ENCODE measurements at regions not wholly inside any gene's neighbourhood (a gene's known extent, or its start where the extent isn't known, plus 50 kb on each side); places are given as distances from the start of the nearest gene placed in this dataset.

DNA sequence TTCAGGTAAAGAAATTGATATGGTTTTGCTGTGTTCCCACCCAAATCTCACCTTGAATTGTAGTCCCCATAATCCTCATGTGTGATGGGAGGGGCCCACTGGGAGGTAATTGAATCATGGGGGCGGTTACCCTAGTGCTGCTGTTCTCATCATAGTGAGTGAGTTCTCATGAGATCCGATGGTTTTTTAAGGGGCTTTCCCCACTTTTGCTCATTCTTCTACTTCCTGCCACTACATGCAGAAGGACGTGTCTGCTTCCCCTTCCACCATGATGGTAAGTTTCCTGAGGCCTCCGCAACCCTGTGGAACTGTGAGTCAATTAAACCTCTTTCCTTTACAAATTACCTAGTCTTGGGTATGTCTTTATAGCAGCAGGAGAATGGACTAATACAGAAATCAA lies 69.3 kb downstream of the MIS18A start:
- H3K27ac ChIP-seq: no peak overlapping the region
- no peak overlapping the region for H3K4me3 ChIP-seq
- intact Hi-C loops (cut with DNase I; ENCODE audit: low total_unique reads) (no loop called here), in situ Hi-C loops (cut with MboI; ENCODE audit: low sequenced_read_pairs in 4 of 4) (no loop called here)
- TF ChIP-seq, protein P1, sequence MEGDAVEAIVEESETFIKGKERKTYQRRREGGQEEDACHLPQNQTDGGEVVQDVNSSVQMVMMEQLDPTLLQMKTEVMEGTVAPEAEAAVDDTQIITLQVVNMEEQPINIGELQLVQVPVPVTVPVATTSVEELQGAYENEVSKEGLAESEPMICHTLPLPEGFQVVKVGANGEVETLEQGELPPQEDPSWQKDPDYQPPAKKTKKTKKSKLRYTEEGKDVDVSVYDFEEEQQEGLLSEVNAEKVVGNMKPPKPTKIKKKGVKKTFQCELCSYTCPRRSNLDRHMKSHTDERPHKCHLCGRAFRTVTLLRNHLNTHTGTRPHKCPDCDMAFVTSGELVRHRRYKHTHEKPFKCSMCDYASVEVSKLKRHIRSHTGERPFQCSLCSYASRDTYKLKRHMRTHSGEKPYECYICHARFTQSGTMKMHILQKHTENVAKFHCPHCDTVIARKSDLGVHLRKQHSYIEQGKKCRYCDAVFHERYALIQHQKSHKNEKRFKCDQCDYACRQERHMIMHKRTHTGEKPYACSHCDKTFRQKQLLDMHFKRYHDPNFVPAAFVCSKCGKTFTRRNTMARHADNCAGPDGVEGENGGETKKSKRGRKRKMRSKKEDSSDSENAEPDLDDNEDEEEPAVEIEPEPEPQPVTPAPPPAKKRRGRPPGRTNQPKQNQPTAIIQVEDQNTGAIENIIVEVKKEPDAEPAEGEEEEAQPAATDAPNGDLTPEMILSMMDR (IDR thresholded peaks at IDR 0.05 in 4 of 5, conservative IDR thresholded peaks at IDR 0.05 in 1 of 5): no peak
- no peak for TF ChIP-seq POLR2A (IDR thresholded peaks at IDR 0.05)
- no peaks in the 10 kb centered on the region for H3K36me3 ChIP-seq
- no peaks in the 10 kb centered on the region for H3K27me3 ChIP-seq
- ATAC-seq: no peak
- no peaks in the 10 kb centered on the region for H3K9me3 ChIP-seq
- H3K4me1 ChIP-seq: no peaks in the 10 kb centered on the region
- no peak for DNase-seq

DNA sequence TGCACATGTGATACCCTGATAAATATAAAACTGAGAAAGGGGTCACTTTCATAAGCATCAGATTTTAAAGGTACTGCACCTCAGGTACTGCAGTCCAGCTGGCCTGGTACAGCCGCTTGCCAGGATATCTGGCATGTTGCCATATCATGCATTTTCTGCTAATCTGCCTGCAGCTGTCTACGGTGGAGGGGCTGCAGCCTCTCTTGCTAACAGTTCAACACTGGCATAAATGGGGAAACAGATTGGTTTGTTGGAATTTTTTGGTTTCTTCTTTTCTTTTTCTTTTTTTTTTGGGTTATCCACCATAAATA lies 71.5 kb downstream of the MIS18A start:
- in situ Hi-C loops (cut with MboI; ENCODE audit: low sequenced_read_pairs in 4 of 4): no loop called here
- no peaks in the 10 kb centered on the region for H3K9me3 ChIP-seq
- H3K36me3 ChIP-seq: no peaks in the 10 kb centered on the region
- H3K4me3 ChIP-seq: no peak overlapping the region
- no peak for TF ChIP-seq POLR2A (IDR thresholded peaks at IDR 0.05)
- TF ChIP-seq, protein P1 (IDR thresholded peaks at IDR 0.05 in 4 of 5, conservative IDR thresholded peaks at IDR 0.05 in 1 of 5): no peak
- intact Hi-C loops (cut with DNase I; ENCODE audit: low total_unique reads): no loop called here
- no peak for DNase-seq
- H3K27me3 ChIP-seq: no peaks in the 10 kb centered on the region
- no peak for ATAC-seq
- H3K4me1 ChIP-seq: no peaks in the 10 kb centered on the region
- H3K27ac ChIP-seq: no peak overlapping the region

DNA sequence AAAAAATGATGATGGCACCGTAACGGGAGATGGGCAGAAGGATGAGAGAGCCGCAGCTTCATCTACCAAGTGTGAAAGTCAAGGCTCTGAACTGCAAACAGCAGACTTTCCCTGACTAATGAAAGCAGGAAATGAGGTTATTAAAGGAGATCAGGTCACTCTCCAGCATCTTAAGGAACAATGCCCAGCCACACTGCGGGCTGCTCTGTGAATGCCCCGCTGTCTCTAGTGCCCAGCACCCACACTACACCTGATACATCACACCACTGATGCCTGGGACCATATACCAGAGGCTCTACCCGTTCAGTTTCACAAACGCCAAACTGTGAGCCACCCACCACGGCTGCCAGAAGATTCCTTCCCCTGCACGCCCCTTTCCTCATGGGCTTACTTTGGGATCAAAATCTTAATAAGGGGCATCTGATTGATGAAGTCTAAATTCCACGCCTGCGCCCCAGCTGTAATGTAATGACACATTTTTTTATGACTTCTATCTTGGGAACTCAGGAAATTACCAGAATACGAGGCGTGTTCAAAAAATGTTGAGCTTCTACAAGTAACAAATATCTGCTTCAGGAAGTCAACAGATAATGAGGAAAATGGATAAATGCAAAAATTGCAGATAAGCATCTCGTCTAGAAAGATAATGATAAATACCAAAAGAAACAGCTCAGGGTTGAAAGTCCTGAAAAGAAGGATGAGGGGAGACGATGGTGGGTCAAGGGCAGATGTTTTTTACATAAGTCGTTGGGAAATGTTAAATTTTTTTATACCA lies 72.0 kb downstream of the MIS18A start:
- in situ Hi-C loops (cut with MboI; ENCODE audit: low sequenced_read_pairs in 4 of 4): no loop called here

DNA sequence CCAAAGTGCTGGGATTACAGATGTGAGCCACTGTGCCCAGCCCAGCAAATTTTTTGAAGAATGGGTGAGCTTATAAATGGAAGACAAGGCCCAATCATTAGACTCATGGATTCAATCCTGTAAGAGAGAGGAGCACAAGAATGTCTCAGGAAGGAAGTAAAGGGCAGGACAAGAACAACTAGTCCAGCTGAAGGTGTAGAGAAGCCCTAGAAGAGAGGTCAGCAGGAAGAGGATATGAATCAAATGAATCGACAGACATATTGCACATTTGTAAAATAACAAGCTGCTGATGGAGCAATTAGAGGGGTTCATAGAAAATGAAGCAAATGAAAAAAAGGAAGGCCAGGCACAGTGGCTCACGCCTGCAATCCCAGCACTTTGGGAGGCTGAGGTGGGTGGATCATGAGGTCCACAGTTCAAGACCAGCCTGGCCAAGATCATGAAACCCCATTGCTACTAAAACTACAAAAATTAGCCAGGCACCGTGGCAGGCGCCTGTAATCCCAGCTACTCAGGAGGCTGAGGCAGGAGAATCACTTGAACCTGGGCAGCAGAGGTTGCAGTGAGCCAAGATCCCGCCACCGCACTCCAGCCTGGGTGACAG lies 74.9 kb downstream of the MIS18A start:
- no peak for TF ChIP-seq POLR2A (IDR thresholded peaks at IDR 0.05)
- TF ChIP-seq, protein P1 (IDR thresholded peaks at IDR 0.05 in 4 of 5, conservative IDR thresholded peaks at IDR 0.05 in 1 of 5): no peak
- no peak overlapping the region for H3K4me3 ChIP-seq
- DNase-seq (no peak), ATAC-seq (no peak)
- no peaks in the 10 kb centered on the region for H3K27me3 ChIP-seq
- in situ Hi-C loops (cut with MboI; ENCODE audit: low sequenced_read_pairs in 4 of 4) (no loop called here), intact Hi-C loops (cut with DNase I; ENCODE audit: low total_unique reads) (no loop called here)
- no peaks in the 10 kb centered on the region for H3K36me3 ChIP-seq
- no peaks in the 10 kb centered on the region for H3K9me3 ChIP-seq
- no peaks in the 10 kb centered on the region for H3K4me1 ChIP-seq
- H3K27ac ChIP-seq: no peak overlapping the region

More for the DNA sequence above, 72.0 kb downstream of the MIS18A start:
- TF ChIP-seq POLR2A (IDR thresholded peaks at IDR 0.05): no peak
- TF ChIP-seq, protein P1 (IDR thresholded peaks at IDR 0.05 in 4 of 5, conservative IDR thresholded peaks at IDR 0.05 in 1 of 5): no peak
- no peak overlapping the region for H3K4me3 ChIP-seq
- intact Hi-C loops (cut with DNase I; ENCODE audit: low total_unique reads): no loop called here
- no peak overlapping the region for H3K27ac ChIP-seq
- ATAC-seq (no peak), DNase-seq (no peak)
- no peaks in the 10 kb centered on the region for H3K9me3 ChIP-seq
- H3K4me1 ChIP-seq: no peaks in the 10 kb centered on the region
- H3K27me3 ChIP-seq: no peaks in the 10 kb centered on the region
- H3K36me3 ChIP-seq: no peaks in the 10 kb centered on the region

Data from gastrocnemius medialis (tissue), 4 donors.